ENCODE measurements at regions not wholly inside any gene's neighbourhood (a gene's known extent, or its start where the extent isn't known, plus 50 kb on each side); places are given as distances from the start of the nearest gene placed in this dataset.

DNA sequence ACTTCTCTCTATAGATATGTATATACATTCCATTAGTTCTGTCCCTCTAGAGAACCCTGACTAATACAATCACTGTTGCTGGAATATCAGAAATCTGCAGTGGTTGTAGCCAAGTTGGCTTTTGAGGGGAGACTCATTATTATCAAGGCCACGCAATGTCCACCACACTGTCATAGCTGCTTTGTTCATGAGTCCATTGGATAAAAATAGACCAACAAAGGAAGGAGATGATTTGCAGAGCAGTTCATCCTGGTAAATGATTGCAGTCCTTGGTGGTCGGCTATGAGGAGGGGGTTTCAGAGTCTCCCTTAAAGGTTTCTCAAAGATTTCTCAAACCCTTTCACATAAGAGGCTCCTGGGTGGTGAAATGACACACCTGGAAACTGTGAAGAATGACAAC lies 192.8 kb upstream of the ANKH start:
- DNase-seq (ENCODE audit: low read depth in 1 of 2, low spot score in 1 of 2): no peak
- H3K27ac ChIP-seq: no peak overlapping the region
- no peaks in the 10 kb centered on the region for H3K27me3 ChIP-seq
- H3K4me1 ChIP-seq (ENCODE audit: low read depth): no peaks in the 10 kb centered on the region
- H3K9me3 ChIP-seq (ENCODE audit: low read depth): no peaks in the 10 kb centered on the region
- no peak overlapping the region for H3K4me3 ChIP-seq
- TF ChIP-seq, protein P1, sequence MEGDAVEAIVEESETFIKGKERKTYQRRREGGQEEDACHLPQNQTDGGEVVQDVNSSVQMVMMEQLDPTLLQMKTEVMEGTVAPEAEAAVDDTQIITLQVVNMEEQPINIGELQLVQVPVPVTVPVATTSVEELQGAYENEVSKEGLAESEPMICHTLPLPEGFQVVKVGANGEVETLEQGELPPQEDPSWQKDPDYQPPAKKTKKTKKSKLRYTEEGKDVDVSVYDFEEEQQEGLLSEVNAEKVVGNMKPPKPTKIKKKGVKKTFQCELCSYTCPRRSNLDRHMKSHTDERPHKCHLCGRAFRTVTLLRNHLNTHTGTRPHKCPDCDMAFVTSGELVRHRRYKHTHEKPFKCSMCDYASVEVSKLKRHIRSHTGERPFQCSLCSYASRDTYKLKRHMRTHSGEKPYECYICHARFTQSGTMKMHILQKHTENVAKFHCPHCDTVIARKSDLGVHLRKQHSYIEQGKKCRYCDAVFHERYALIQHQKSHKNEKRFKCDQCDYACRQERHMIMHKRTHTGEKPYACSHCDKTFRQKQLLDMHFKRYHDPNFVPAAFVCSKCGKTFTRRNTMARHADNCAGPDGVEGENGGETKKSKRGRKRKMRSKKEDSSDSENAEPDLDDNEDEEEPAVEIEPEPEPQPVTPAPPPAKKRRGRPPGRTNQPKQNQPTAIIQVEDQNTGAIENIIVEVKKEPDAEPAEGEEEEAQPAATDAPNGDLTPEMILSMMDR (IDR thresholded peaks at IDR 0.05; ENCODE audit: low read depth, low read length): no peak
- H3K36me3 ChIP-seq: no peaks in the 10 kb centered on the region

GRCh38 chr5:15056988-15057592 lies 185.5 kb upstream of the ANKH start:
- DNase-seq (ENCODE audit: low read depth in 1 of 2, low spot score in 1 of 2): no peak
- no peaks in the 10 kb centered on the region for H3K9me3 ChIP-seq (ENCODE audit: low read depth)
- H3K27me3 ChIP-seq: no peaks in the 10 kb centered on the region
- H3K4me1 ChIP-seq (ENCODE audit: low read depth): no peaks in the 10 kb centered on the region
- TF ChIP-seq, protein P1 (IDR thresholded peaks at IDR 0.05; ENCODE audit: low read depth, low read length): no peak
- H3K27ac ChIP-seq: no peak overlapping the region
- H3K4me3 ChIP-seq: no peak overlapping the region
- H3K36me3 ChIP-seq: no peaks in the 10 kb centered on the region

GRCh38 chr5:15044521-15044920 lies 172.9 kb upstream of the ANKH start:
- Histone ChIP-seq H3K4me1 (ENCODE audit: low read depth) (no peaks in the 10 kb centered on the region), H3K27ac (no peak overlapping the region), H3K9me3 (ENCODE audit: low read depth) (no peaks in the 10 kb centered on the region), H3K4me3 (no peak overlapping the region), H3K27me3 (no peaks in the 10 kb centered on the region), H3K36me3 (no peaks in the 10 kb centered on the region)
- no peak for DNase-seq (ENCODE audit: low read depth in 1 of 2, low spot score in 1 of 2)
- TF ChIP-seq, protein P1 (IDR thresholded peaks at IDR 0.05; ENCODE audit: low read depth, low read length): no peak

GRCh38 chr5:15037247-15037908 lies 165.8 kb upstream of the ANKH start:
- DNase-seq (ENCODE audit: low read depth in 1 of 2, low spot score in 1 of 2): no peak

GRCh38 chr5:15034379-15034778 lies 162.8 kb upstream of the ANKH start:
- Histone ChIP-seq H3K4me3 (no peak overlapping the region), H3K27me3 (no peaks in the 10 kb centered on the region), H3K27ac (no peak overlapping the region), H3K36me3 (no peaks in the 10 kb centered on the region), H3K4me1 (ENCODE audit: low read depth) (no peaks in the 10 kb centered on the region), H3K9me3 (ENCODE audit: low read depth) (no peaks in the 10 kb centered on the region)
- DNase-seq (ENCODE audit: low read depth in 1 of 2, low spot score in 1 of 2): no peak
- TF ChIP-seq, protein P1 (IDR thresholded peaks at IDR 0.05; ENCODE audit: low read depth, low read length): no peak

More at GRCh38 chr5:15037247-15037908, 165.8 kb upstream of the ANKH start:
- TF ChIP-seq, protein P1 (IDR thresholded peaks at IDR 0.05; ENCODE audit: low read depth, low read length): no peak
- Histone ChIP-seq H3K27ac (no peak overlapping the region), H3K9me3 (ENCODE audit: low read depth) (no peaks in the 10 kb centered on the region), H3K36me3 (no peaks in the 10 kb centered on the region), H3K27me3 (no peaks in the 10 kb centered on the region), H3K4me3 (no peak overlapping the region), H3K4me1 (ENCODE audit: low read depth) (no peaks in the 10 kb centered on the region)
